Loucy (cell line): ENCODE measurements at regions not wholly inside any gene's neighbourhood (a gene's known extent, or its start where the extent isn't known, plus 50 kb on each side); places are given as distances from the start of the nearest gene placed in this dataset.

Experiments
- H2AFZ ChIP-seq: fragments of 200-600 bp; sonication (generic); 2 replicates; pipeline ENCODE4 v1.6.0; 2016; ENCODE audit warnings: antibody characterized with exemption, mild to moderate bottlenecking, low read length, moderate library complexity
- H3F3A ChIP-seq: fragments of 200-600 bp; 2 replicates; pipeline ENCODE4 v1.6.0; 2016; ENCODE audit warnings: antibody characterized with exemption, low read depth, mild to moderate bottlenecking
- H3K27me3 ChIP-seq: fragments of 200-600 bp; sonication (generic); 2 replicates; pipeline ENCODE4 v1.6.1; 2014; ENCODE audit warnings: low read length, mild to moderate bottlenecking; ENCODE audit not compliant: insufficient read depth, poor library complexity, severe bottlenecking
- H3K36me3 ChIP-seq: fragments of 200-600 bp; sonication (generic); 2 replicates; pipeline ENCODE4 v1.6.1; 2016; ENCODE audit warnings: low read length; ENCODE audit not compliant: insufficient read depth
- H3K4me1 ChIP-seq: fragments of 200-600 bp; sonication (generic); 2 replicates; pipeline ENCODE4 v1.5.1; 2014; ENCODE audit warnings: low read length, mild to moderate bottlenecking; ENCODE audit not compliant: insufficient read depth, poor library complexity, severe bottlenecking
- H3K4me2 ChIP-seq: fragments of 200-600 bp; sonication (generic); 2 replicates; pipeline ENCODE4 v1.6.0; 2014; ENCODE audit warnings: antibody characterized with exemption, low read length, low read depth, mild to moderate bottlenecking; ENCODE audit not compliant: poor library complexity, severe bottlenecking
- H3K4me3 ChIP-seq: fragments of 200-600 bp; sonication (generic); 2 replicates; pipeline ENCODE4 v1.5.1; 2014; ENCODE audit warnings: low read length, mild to moderate bottlenecking, mixed read lengths; ENCODE audit not compliant: poor library complexity, severe bottlenecking
- H3K79me2 ChIP-seq: fragments of 200-600 bp; sonication (generic); 2 replicates; pipeline ENCODE4 v1.6.1; 2014; ENCODE audit warnings: low read length; ENCODE audit not compliant: insufficient read depth
- H3K9ac ChIP-seq: fragments of 200-600 bp; sonication (generic); 2 replicates; pipeline ENCODE4 v1.6.0; 2014; ENCODE audit warnings: mild to moderate bottlenecking, low read depth, low read length, moderate library complexity; ENCODE audit not compliant: poor library complexity, severe bottlenecking
- H3K9me2 ChIP-seq: fragments of 200-600 bp; sonication (generic); replicated peaks from 2 replicates; pipeline ENCODE4 v1.6.1; 2016; ENCODE audit warnings: low read depth, low read length, mixed read lengths
- H3K9me3 ChIP-seq: fragments of 200-600 bp; sonication (generic); 2 replicates; pipeline ENCODE4 v1.6.1; 2014; ENCODE audit warnings: mild to moderate bottlenecking, antibody characterized with exemption, low read length, low read depth; ENCODE audit not compliant: insufficient read depth
- H4K20me1 ChIP-seq: fragments of 200-600 bp; sonication (generic); 2 replicates; pipeline ENCODE4 v1.6.0; 2014; ENCODE audit warnings: antibody characterized with exemption, low read length, mild to moderate bottlenecking; ENCODE audit not compliant: insufficient read depth, poor library complexity, severe bottlenecking
- EZH2phosphoT487 ChIP-seq: fragments of 200-600 bp; IDR thresholded peaks from 2 replicates; pipeline ENCODE4 v1.6.1; 2018; ENCODE audit warnings: antibody characterized with exemption, mild to moderate bottlenecking, moderate library complexity, borderline replicate concordance
- TF ChIP-seq, protein P1 (sequence below): fragments of 200-600 bp; sonication (generic); conservative IDR thresholded peaks from 2 replicates; pipeline ENCODE4 v1.5.1; 2014; ENCODE audit warnings: mild to moderate bottlenecking, antibody characterized with exemption, low read length

DNA sequence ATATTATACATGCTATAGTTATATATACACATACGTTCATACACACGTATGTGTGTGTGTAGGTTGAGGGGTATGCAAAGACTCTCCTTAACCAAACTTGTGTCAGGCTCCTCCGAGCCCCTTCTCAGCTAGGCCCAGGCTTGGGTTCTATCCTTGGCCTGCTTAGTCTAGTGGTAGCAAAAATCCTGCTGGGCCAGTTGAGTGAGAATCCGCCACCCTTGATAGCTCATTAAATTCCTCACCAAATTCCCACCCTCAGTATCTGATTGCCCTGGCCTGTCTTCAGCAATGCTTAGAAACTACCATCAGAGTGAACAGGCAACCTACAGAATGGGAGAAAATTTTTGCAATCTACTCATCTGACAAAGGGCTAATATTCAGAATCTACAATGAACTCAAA, 126.5 kb downstream of the TSN start:
- Histone ChIP-seq H2AFZ (no peak overlapping the region), H3K79me2 (no peaks in the 10 kb centered on the region), H3K36me3 (no peaks in the 10 kb centered on the region), H3K27me3 (peaks cover 4% of the 10 kb centered on the region), H3K9me2 (no peaks in the 10 kb centered on the region), H3K9me3 (0 out of 2 replicates have a peak, but pooled peaks cover 3% of the 10 kb centered on the region), H3K4me3 (no peak overlapping the region), H3K9ac (no peak overlapping the region), H4K20me1 (no peaks in the 10 kb centered on the region), H3K4me2 (no peak overlapping the region), H3K4me1 (no peaks in the 10 kb centered on the region), H3F3A (no peaks in the 10 kb centered on the region)
- TF ChIP-seq, protein P1, sequence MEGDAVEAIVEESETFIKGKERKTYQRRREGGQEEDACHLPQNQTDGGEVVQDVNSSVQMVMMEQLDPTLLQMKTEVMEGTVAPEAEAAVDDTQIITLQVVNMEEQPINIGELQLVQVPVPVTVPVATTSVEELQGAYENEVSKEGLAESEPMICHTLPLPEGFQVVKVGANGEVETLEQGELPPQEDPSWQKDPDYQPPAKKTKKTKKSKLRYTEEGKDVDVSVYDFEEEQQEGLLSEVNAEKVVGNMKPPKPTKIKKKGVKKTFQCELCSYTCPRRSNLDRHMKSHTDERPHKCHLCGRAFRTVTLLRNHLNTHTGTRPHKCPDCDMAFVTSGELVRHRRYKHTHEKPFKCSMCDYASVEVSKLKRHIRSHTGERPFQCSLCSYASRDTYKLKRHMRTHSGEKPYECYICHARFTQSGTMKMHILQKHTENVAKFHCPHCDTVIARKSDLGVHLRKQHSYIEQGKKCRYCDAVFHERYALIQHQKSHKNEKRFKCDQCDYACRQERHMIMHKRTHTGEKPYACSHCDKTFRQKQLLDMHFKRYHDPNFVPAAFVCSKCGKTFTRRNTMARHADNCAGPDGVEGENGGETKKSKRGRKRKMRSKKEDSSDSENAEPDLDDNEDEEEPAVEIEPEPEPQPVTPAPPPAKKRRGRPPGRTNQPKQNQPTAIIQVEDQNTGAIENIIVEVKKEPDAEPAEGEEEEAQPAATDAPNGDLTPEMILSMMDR = no peak
- TF ChIP-seq EZH2phosphoT487 = no peak

- no peaks in the 10 kb centered on the region for H3K27me3 ChIP-seq
- no peaks in the 10 kb centered on the region for H3F3A ChIP-seq
- no peaks in the 10 kb centered on the region for H3K9me2 ChIP-seq
- no peaks in the 10 kb centered on the region for H3K4me1 ChIP-seq
- no peak overlapping the region for H2AFZ ChIP-seq
- no peaks in the 10 kb centered on the region for H3K36me3 ChIP-seq
- H3K79me2 ChIP-seq = no peaks in the 10 kb centered on the region
- H3K4me2 ChIP-seq = no peak overlapping the region
- TF ChIP-seq EZH2phosphoT487 = no peak
- TF ChIP-seq, protein P1 = no peak
- H3K9ac ChIP-seq = no peak overlapping the region
- H3K4me3 ChIP-seq = no peak overlapping the region
- H4K20me1 ChIP-seq = no peaks in the 10 kb centered on the region
- H3K9me3 ChIP-seq = no peaks in the 10 kb centered on the region
Measured at GRCh38 chr2:121884078-121884477, 128.6 kb downstream of the TSN start.

DNA sequence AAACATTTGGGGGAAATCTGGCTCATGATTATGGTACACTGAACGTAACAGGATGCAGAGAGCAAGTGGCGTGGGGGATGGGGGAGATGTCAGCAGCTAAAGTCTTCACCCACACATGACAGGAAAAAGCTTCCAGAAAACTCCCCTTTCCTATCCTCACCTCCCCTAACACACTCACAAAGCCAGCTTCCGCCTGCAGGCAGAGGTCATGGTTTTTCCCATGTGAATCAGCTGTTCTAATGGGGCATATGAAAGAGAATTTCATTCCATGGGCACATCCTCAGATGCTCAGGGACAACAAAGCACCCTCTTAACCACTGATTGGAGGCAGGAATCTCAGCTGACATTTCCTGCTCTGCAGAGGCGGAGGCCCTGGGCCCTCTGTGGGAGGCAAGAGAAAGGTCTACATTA, 129.1 kb downstream of the TSN start:
- Histone ChIP-seq H3K79me2 (no peaks in the 10 kb centered on the region), H3F3A (no peaks in the 10 kb centered on the region), H3K4me2 (no peak overlapping the region), H2AFZ (no peak overlapping the region), H3K9me2 (no peaks in the 10 kb centered on the region), H3K4me3 (no peak overlapping the region), H3K27me3 (no peaks in the 10 kb centered on the region), H3K9me3 (no peaks in the 10 kb centered on the region), H3K9ac (no peak overlapping the region), H3K4me1 (no peaks in the 10 kb centered on the region), H4K20me1 (no peaks in the 10 kb centered on the region), H3K36me3 (no peaks in the 10 kb centered on the region)
- TF ChIP-seq, protein P1 = no peak
- TF ChIP-seq EZH2phosphoT487 = no peak
